GM12865 (cell line): ENCODE measurements at regions not wholly inside any gene's neighbourhood (a gene's known extent, or its start where the extent isn't known, plus 50 kb on each side); places are given as distances from the start of the nearest gene placed in this dataset.

ENCODE experiments used
- DNase-seq: peaks from one replicate; pipeline ENCODE4 v3.0.0; 2010; ENCODE audit warnings: low read depth
- H3K4me3 ChIP-seq: 2 replicates; pipeline ENCODE4 v1.5.1; 2011; ENCODE audit warnings: mild to moderate bottlenecking, low read depth, low read length, control low read depth
- TF ChIP-seq, protein P1 (sequence below): IDR thresholded peaks from 2 replicates; pipeline ENCODE4 v1.5.1; 2011; ENCODE audit warnings: low read length, control low read depth, low read depth, inconsistent platforms; ENCODE audit not compliant: insufficient read depth; ENCODE audit errors: missing control alignments

DNA sequence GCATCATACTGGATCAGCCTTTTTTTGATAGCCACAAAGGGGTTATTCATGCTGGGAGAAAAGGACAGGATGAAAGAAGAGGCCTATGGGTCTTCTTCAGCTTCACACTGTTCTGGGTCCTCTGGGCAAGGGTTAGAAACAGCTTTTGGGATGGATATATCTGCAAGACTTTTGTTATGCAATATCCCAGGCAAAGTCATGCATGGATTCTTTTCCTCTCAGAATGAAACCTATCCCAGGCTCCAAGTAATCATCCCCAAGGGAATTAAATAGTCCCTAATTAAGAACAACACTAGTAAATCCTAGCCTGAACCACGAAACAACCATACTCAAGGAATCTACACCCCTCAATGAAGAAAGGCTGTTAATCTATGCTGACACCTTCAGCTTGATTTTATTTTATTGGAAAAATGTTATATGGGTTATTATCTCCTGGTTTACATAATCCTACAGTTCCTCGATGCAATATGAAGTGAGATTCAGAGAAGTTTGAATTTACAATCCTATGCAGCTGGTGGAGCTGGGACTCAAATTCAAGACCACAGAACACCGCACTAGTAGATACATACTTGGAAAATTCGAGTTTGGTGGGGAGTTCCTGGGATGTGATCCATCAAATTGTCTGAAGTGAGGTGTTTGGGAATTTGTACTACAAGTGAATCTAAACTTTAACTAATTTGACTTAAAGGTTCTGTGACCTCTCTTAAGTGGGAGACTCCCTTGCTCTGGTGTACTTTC is 338.6 kb downstream of the TBX15 start:
- TF ChIP-seq, protein P1, sequence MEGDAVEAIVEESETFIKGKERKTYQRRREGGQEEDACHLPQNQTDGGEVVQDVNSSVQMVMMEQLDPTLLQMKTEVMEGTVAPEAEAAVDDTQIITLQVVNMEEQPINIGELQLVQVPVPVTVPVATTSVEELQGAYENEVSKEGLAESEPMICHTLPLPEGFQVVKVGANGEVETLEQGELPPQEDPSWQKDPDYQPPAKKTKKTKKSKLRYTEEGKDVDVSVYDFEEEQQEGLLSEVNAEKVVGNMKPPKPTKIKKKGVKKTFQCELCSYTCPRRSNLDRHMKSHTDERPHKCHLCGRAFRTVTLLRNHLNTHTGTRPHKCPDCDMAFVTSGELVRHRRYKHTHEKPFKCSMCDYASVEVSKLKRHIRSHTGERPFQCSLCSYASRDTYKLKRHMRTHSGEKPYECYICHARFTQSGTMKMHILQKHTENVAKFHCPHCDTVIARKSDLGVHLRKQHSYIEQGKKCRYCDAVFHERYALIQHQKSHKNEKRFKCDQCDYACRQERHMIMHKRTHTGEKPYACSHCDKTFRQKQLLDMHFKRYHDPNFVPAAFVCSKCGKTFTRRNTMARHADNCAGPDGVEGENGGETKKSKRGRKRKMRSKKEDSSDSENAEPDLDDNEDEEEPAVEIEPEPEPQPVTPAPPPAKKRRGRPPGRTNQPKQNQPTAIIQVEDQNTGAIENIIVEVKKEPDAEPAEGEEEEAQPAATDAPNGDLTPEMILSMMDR, result no peak
- no peak overlapping the region for H3K4me3 ChIP-seq
- no peak for DNase-seq

DNA sequence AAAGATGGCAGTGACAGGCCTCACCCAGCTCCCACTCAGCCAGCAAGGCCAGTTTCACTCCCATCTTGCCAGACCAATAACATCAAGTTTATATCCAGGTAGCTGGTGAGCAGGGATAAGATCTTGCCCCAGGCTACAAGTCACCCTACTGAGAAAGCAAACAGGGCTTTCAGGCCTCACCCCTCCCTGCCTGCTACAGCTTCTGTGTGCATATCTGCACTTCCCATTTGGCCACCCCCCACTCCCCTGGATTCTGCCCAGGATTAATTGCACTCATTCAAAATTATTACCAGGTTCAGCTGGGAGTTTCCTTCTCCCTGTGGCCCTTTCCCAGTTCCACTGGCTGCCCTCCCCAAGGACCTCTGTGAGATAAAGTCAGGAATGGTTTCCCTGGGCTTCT is 352.1 kb downstream of the TBX15 start:
- TF ChIP-seq, protein P1, result no peak
- DNase-seq, result no peak
- no peak overlapping the region for H3K4me3 ChIP-seq

DNA sequence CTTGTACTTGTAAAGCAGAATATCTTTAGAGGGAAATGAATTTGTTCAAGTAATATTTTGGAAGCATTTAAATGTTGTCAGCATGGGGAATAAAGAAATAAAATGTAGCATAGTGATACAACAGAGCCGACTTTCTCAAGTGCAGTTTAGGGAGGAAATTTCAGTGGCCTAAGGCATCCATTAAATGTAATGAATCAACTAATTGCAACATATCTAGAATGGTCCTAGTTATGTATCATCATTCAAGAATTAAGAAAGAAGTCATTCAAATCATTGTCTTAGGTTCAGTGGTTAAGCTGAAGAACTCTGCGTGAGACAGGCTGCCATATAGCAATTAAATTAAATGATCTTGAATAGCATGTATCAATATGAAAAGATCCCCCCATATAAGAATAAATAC is 360.7 kb downstream of the TBX15 start:
- no peak overlapping the region for H3K4me3 ChIP-seq
- TF ChIP-seq, protein P1, result no peak
- DNase-seq, result no peak

DNA sequence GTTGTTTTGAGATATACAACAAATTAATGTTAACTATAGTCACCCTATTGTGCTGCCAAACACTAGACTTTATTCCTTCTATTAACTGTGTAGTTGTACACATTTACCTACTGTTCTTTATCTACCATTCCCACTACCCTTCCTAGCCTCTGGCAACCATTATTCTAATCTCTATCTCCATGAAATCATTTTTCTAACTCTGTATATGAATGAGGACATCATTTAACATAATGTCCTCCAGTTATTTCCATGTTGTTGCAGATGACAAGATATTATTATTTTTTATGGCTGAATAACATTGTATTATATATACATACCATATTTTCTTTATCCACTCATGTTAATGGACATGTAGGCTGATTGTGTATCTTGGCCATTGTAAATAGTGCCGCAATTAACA is 366.3 kb downstream of the TBX15 start:
- TF ChIP-seq, protein P1, result no peak
- no peak for DNase-seq
- no peak overlapping the region for H3K4me3 ChIP-seq

DNA sequence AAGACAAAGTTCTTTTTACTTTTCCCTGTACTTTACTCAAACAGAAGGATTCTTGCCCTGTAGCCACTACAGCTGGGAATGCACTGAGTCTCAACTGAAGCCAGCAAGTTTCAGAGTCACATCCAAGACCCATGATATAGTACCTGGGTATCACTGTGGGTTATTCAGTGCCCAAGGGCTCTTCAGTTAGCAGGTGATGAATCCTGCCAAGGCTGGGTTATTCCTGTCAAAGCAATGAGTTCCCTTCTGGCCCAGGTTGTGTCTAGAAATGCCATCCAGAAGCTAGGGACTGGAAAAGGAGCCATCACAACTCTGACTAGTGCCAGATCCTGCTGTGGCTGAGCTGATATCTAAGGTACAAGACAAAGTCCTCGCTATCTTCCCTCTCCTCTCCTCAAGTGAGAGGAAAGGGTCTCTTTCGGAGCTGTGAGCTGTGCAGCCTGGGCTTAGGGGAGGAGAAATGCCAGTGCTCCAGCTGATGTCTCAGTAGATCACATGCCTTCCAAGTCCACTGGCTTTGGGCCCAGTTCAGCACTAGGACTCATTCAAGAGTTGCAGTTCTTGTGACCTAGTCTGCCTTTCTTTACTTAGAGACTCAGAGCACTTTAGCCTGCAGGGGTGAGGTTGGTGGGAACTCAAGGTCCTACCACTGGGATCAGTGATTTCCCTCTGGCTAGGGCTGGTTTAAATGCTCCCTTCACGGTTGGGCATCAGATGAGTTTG is 369.4 kb downstream of the TBX15 start:
- TF ChIP-seq, protein P1, result no peak
- no peak for DNase-seq
- H3K4me3 ChIP-seq, result no peak overlapping the region

DNA sequence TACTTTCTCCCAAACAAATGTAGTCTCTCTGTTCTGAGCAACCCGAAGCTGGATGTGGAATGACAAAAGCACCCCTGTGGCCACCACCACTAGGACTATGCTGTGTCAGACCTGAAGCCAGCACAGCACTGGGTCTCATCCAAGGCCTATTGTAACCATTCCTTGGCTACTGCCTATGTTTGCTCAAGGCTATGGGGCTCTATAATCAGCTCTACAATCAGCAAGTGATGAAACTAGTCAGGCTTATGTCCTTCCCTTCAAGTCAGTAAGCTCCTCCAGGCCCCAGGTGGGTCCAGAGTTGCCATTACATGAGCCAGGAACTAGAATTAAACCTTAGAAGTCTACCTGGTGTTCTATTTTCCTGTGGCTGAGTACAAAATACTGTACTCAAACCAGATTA is 370.2 kb downstream of the TBX15 start:
- H3K4me3 ChIP-seq, result no peak overlapping the region
- no peak for DNase-seq
- TF ChIP-seq, protein P1, result no peak
